ENCODE measurements at regions not wholly inside any gene's neighbourhood (a gene's known extent, or its start where the extent isn't known, plus 50 kb on each side); places are given as distances from the start of the nearest gene placed in this dataset.

- no peak overlapping the region for H4K8ac ChIP-seq (ENCODE audit: low read depth in 2 of 2, low read length in 2 of 2)
- no peak overlapping the region for H2BK120ac ChIP-seq (ENCODE audit: low read depth, low read length)
- peaks cover 5% of the 10 kb centered on the region for H3K4me1 ChIP-seq (ENCODE audit: control insufficient read depth, insufficient read depth, low read length)
- H3K9me3 ChIP-seq (ENCODE audit: control insufficient read depth, insufficient read depth, low read length), result no peaks in the 10 kb centered on the region
- peak; percentile 56 for DNase-seq
- no peak overlapping the region for H3K23ac ChIP-seq (ENCODE audit: low read depth, low read length)
- intact Hi-C loops (cut with micrococcal nuclease) (no loop called here), dilution Hi-C loops (cut with HindIII; ENCODE audit: low sequenced_read_pairs, unreplicated experiment) (no loop called here), in situ Hi-C loops (cut with MboI; ENCODE audit: low sequenced_read_pairs) (no loop called here)
- H2AK5ac ChIP-seq (ENCODE audit: low read depth, low read length), result no peak overlapping the region
- H3K4me3 ChIP-seq (ENCODE audit: insufficient read depth, low read depth, low read length), result no peak overlapping the region
- H2AFZ ChIP-seq (replicated peaks; ENCODE audit: low read length, poor library complexity), result no peak overlapping the region
- no peak overlapping the region for H3K27ac ChIP-seq (ENCODE audit: insufficient read depth, low read length)
- peaks cover 7% of the 10 kb centered on the region; the same call in 1 of the 2 replicates for H3K9me1 ChIP-seq (ENCODE audit: insufficient read depth, low read length)
- no peak overlapping the region for H2BK15ac ChIP-seq (ENCODE audit: low read depth, low read length)
- peak; percentile 51 for ATAC-seq (ENCODE audit: low read depth)
- no peak overlapping the region; the same call in 1 of the 2 replicates for H3K4me2 ChIP-seq (ENCODE audit: low read depth, low read length)
- H2AK9ac ChIP-seq (replicated peaks; ENCODE audit: low read depth, low read length, poor library complexity), result no peak overlapping the region
- no TSS peak for BruUV-seq (replicated peaks)
- no peak overlapping the region for H3K56ac ChIP-seq (ENCODE audit: extremely low read depth, insufficient read depth, low read length)
- no CpG with 5 or more reads among the region's 2 CpGs for WGBS, 2 experiments (ENCODE audit: extremely low coverage in 2 of 2, insufficient read length in 1 of 2)
- no peaks in the 10 kb centered on the region for H3K27me3 ChIP-seq (ENCODE audit: control insufficient read depth, insufficient read depth, low read length)
- H3K18ac ChIP-seq (ENCODE audit: low read depth, low read length), result no peak overlapping the region
- ChIA-PET POLR2A (ENCODE audit: unreplicated experiment) (no interaction called here), CTCF (no interaction called here)
- no peak overlapping the region for H2BK20ac ChIP-seq (ENCODE audit: low read depth, low read length)
- H3K14ac ChIP-seq (replicated peaks; ENCODE audit: low read depth, low read length), result no peak overlapping the region; the same call in 1 of the 2 replicates
- no peak overlapping the region for H2BK5ac ChIP-seq (ENCODE audit: low read depth, low read length, poor library complexity, severe bottlenecking)
- TF ChIP-seq SMC3 (IDR thresholded peaks at IDR 0.05; ENCODE audit: low read depth, low read length) (no peak), MAZ (IDR thresholded peaks at IDR 0.05; ENCODE audit: borderline replicate concordance, low read depth, low read length) (no peak), ELK1 (IDR thresholded peaks at IDR 0.05; ENCODE audit: borderline replicate concordance, low read depth, low read length) (no peak), NFE2L2 (IDR thresholded peaks at IDR 0.05; ENCODE audit: low read depth, low read length) (no peak), CTCF (conservative IDR thresholded peaks at IDR 0.05; ENCODE audit: low read depth, low read length) (no peak), POLR2A (IDR thresholded peaks at IDR 0.05; ENCODE audit: low read depth, low read length) (no peak), RAD21 (IDR thresholded peaks at IDR 0.05; ENCODE audit: low read length) (no peak), BHLHE40 (IDR thresholded peaks at IDR 0.05; ENCODE audit: low read depth, low read length) (no peak), CEBPB (IDR thresholded peaks at IDR 0.05; ENCODE audit: low read depth, low read length) (no peak), MXI1 (IDR thresholded peaks at IDR 0.05; ENCODE audit: borderline replicate concordance, low read depth, low read length) (no peak), RFX5 (IDR thresholded peaks at IDR 0.05; ENCODE audit: low read depth, low read length) (no peak), FOS (IDR thresholded peaks at IDR 0.05; ENCODE audit: low read depth, low read length) (no peak), MAFK (IDR thresholded peaks at IDR 0.05; ENCODE audit: low read depth, low read length) (no peak)
- H3K79me1 ChIP-seq (ENCODE audit: low read depth in 1 of 2, low read length in 2 of 2), result no peaks in the 10 kb centered on the region
- H4K5ac ChIP-seq (ENCODE audit: low read depth, low read length), result no peak overlapping the region
- no peak overlapping the region for H3K9ac ChIP-seq (ENCODE audit: low read depth, low read length)
- H4K20me1 ChIP-seq (ENCODE audit: insufficient read depth, low read length), result no peaks in the 10 kb centered on the region
- H3K36me3 ChIP-seq (ENCODE audit: control insufficient read depth, insufficient read depth, low read length), result no peaks in the 10 kb centered on the region
- no peak overlapping the region for H3K4ac ChIP-seq (ENCODE audit: low read depth, low read length)
- no peak overlapping the region for H4K91ac ChIP-seq (ENCODE audit: insufficient read depth, low read depth, low read length)
Measured at GRCh38 chr12:58452546-58452945, 467.8 kb downstream of the LRIG3 start.
